Central memory CD4-positive, alpha-beta T cell (primary cell): ENCODE measurements at regions not wholly inside any gene's neighbourhood (a gene's known extent, or its start where the extent isn't known, plus 50 kb on each side); places are given as distances from the start of the nearest gene placed in this dataset.
"Not testable (repeated sequence)": the region's sequence is repeated elsewhere in the genome, so short reads cannot be mapped to it uniquely, and the experiment has no call there.

Experiments used
- DNase-seq: peaks from one replicate; pipeline ENCODE4 v3.0.0; 2022

DNA sequence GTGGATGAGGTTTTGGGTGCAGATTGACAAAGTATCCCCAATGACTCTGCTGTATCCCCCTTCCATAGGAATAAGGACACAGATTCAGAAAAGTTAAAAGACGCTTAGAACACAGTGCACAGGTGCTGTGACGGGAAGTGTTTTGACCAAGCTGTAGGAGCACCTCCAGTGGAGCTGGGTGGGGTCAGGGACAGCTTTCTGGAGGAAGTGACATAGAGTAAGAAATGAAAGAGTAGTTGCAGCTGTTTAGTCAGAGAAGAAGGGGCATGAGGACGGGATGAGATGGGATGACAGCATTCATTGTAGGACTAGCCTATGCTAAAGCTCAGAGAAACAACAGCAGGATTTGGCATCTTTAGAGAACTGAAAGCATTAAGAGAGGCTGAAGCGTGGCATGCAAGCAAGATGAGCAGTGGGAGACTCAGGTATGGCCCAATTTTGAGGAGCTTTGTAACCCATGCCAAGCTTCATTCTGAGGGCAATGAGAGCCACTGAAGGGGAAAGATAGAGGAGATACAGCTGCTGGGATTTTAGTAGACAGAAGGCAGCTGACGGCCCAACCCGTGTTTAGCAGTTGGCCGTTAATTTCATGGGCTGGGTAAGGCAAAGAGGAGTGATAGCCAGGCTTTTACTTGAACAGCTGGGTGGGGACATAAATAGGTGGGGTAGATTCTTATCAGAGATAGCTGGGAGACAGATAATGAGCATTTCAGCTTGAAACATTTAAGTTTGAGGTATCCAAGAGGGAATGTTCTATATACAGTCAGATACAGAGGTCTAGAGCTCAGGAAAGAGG is 131.8 kb upstream of the KRAS start:
- no peak for DNase-seq

DNA sequence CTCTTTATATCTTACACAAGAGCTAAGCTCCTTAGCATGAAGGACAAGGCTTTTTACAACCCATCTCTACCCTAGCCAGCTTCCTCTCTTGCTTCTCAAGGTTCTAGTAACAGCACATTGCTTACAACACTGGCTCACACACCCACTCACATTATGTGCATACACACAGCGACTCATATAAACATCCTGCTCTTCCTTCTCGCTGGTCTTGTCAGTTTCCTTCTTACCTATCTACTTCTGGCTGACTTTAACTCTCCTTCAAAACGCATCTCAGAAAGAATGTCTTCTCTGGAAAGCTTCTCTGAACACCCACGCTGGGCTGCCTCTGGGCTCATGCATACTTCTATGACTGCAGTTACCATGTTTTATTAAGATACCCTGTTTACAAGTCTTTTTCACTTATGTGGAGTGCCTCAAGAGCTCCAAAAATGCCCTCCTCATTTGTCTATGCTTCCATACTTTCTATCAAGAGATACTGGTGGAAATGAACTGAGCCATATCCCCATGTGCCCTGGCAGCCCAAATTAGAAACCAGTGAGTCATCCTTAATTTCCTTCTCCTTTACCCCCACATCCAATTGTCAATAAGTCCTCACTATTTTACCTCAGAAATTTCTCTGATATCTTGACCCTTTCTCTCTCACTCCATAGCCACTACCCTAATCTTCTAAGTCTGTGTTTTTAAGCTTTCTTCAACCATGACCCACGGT is 126.9 kb upstream of the KRAS start:
- DNase-seq = peak; percentile 36

DNA sequence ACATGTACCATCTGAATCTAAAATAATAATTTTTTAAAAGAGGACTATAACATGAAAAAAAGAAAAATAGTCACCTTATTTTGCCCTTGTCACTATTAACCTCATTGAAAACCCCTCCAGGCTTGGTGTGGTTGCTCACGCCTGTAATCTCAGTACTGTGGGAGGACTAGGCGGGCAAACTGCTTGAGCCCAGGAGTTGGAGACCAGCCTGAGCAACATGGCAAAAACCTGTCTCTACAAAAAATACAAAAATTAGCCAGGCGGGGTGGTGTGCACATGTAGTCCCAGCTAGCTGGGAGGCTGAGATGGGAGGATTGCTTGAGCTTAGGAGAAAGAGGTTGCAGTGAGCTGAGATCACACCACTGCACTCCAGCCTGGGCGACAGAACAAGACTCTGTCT is 126.3 kb upstream of the KRAS start:
- DNase-seq = no peak

GRCh38 chr12:25376407-25376806 is 125.7 kb upstream of the KRAS start:
- no peak for DNase-seq

DNA sequence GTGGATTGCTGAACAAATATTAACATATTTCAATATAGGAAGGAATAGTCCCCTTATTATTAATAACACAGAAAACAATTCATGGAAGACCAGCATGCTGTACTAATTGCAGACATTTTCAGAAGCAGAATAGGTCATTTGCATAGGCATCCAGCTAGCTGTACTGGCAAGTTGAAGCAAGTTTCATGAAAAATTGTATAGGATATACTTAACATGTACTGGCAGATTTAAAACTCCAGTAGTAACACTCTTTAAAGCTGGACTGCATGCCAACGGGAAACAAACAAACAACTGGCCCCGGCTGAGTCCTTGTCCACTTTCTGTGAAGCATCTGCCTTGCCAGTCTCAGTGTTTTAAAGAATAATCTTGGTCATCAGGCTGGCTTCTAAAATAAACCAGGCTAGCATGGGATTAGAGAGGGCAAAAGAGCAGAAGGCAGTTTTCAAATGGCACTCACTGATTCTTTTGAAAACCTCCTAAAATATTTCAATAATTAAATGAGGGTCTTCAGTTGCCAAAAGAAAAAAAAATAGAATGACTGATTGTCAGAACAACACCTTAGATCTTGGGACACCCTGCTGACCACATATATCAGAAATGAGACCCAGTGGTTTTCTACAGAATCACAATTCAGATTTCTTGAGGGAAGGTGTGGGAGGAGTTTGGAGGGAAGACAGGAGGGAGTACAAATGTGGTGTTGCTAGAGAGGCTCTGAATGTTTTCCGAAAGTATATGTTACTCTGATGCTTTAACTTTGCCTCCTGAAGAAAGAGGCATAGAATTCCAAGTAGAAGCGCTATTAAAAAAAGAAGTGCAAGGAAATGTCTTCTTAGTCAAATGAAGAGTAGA is 122.5 kb upstream of the KRAS start:
- DNase-seq = no peak

- DNase-seq = no peak
Measured at GRCh38 chr12:25372002-25372401, 121.3 kb upstream of the KRAS start.

DNA sequence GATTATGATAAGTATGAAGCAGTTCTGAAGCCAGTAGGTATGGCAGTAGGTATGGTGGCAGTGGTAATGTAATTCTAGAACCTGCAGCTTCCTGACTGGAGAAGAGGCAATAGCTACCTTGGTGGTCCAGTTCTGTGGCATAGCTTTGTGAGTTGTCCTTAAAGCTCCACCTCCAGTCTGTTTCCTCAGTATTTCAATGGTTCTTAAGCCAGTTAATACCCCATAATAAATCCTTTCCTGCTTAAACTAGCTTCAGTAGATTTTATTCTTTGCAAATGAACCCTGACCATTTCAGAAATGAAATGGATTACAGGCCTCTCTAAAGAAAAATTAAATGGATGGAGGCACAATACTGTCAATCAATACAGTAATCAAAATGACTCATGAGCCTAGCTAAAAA is 117.8 kb upstream of the KRAS start:
- no peak for DNase-seq

- no peak for DNase-seq
Measured at GRCh38 chr12:25366122-25366521, 115.4 kb upstream of the KRAS start.

GRCh38 chr12:25365340-25365730 is 114.6 kb upstream of the KRAS start:
- DNase-seq = no peak

DNA sequence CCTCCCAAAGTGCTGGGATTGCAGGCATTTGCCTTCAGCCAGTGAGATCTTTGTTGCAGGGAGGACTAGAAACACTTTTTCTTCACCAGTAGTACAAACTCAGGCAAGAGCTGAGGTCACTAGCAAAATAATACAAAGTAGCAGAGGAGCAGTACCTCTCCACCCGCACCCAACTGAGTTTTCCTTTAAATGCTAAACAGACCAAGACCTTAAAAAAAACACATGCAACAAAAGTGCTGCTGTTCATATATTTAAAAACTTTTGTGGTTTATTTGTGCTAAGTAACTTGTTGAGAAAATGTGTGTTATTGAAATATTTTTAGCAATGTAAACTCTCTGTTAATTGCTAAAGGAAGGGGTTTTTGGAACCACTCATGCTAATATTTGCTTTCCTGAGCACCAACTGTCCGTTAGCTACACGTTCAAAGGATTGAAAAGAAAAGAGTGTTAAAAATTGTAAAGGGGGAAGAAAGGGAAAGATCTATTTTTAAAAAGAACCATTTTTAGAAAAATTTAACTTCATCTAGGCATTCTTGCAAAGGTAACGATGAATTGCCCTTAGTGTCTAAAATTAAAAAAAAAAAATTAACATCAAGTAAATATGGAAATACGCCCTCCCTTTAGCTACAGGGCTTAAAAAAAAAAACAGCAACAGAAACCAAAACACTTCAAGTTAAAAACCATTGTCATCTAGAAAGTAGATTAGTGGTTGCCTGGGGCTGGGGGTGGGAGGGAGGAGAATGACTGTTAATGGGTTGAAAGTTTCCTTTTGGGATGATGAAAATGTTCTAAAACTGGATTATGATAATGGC is 114.0 kb upstream of the KRAS start:
- no peak for DNase-seq

- no peak for DNase-seq
Measured at GRCh38 chr12:25362646-25363045, 111.9 kb upstream of the KRAS start.

GRCh38 chr12:25361511-25361910 is 110.8 kb upstream of the KRAS start:
- no peak for DNase-seq

GRCh38 chr12:25357595-25357994 is 106.9 kb upstream of the KRAS start:
- no peak for DNase-seq

GRCh38 chr12:25352942-25353341 is 102.2 kb upstream of the KRAS start:
- DNase-seq = not testable (repeated sequence)

DNA sequence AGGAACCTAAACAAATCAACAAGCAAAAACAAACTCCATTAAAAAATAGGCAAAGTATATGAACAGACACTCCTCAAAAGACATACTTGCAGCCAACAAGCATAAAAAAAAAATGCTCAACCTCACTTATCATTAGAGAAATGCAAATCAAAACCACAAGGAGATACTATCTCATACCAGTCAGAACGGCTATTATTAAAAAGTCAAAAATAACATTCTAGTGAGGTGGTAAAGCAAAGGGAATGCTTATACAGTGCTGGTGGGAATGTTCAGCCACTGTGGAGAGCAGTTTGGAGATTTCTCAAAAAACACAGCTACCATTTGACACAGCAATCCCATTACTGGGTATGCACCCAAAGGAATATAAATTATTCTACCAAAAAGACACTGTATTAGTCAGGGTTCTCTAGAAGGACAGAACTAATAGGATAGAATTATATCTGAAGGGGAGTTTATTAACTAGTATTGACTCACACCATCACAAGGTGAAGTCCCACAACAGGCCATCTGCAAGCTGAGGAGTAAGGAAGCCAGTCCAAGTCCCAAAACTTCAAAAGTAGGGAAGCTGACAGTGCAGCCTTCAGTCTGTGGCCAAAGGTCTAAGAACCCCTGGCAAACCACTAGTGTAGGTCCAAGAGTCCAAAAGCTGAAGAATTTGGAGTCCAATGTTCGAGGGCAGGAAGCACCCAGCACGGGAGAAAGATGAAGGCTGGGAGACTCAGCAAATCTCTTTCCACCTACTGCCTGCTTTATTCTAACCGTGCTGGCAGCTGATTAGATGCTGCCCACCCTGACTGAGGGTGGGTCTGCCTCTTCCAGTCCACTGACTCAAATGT is 101.6 kb upstream of the KRAS start:
- no peak for DNase-seq

DNA sequence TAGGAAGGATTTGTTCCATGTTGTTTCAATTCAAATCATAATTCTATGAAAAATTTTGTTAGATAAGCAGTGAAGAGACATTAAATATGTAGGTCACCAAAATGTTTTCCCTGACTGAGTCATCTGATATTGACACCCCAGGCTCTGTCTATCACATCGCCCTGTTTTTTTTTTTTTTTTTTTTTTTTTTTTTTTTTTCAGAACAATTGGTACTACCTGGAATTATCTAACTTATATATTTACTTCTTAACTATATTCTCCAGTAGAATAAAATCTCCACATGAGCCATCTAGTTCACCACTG is 97.8 kb upstream of the KRAS start:
- no peak for DNase-seq

DNA sequence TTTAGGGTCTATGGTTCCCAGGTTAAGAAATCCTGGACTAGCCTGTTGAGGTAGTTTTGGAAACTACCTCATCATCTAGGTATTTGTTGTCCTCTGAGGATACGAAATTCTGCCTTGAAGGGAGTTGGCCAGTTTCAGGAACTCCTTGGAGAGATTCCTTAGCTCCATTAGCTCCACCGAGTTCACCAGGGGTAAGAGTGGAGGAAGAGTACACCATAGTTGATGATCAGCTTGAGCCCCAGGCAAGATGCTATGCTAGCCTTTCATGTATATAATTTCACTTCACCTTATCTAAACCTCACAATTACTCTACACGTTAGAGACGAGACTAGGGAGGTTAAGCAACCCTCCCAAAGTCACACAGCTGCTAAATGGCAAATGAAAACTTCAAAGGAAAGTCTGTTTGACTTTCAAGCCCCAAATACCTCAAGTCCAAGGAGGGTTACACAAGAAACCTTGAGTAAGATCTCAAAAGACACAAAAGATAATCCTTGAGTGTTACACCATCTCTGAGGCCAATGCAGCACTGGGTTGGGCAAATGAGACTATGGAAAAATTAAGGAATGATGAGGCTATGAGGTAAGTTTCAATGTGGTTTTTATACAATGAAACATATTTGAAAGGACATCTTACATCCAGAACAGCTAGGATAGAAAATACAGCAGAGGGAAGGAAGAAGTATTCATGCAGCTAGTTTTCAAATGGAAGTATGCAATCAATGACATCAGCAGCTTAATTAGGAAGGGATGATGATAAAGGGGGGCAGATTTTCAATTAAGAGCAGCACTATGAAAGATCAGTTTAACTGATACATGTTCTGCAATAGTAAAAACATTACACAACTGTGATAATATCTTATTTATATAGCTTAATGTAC is 97.2 kb upstream of the KRAS start:
- no peak for DNase-seq

GRCh38 chr12:25341877-25342276 is 91.1 kb upstream of the KRAS start:
- not testable (repeated sequence) for DNase-seq

DNA sequence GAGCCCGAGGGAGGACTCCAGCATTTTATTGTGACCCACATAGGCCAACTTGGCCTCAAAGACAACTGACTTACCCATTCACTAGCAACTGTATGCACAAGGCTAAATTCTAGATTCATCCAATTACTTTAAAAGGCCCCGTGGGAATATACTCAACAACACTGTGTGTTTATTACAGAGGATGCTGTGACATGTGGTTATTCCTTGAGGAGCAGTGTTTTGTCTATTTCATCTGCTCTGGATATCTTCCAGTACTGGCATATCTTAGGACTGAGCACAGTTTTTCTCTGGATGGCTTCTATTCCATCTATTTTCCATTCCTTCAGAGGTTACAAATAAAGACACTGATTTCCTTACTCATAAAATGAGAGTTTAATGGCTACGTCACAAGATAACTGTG is 87.2 kb upstream of the KRAS start:
- DNase-seq = no peak

- DNase-seq = no peak
Measured at GRCh38 chr12:25332143-25332542, 81.4 kb upstream of the KRAS start.
